H7 (cell line): ENCODE measurements at regions not wholly inside any gene's neighbourhood (a gene's known extent, or its start where the extent isn't known, plus 50 kb on each side); places are given as distances from the start of the nearest gene placed in this dataset.

Experiments
- DNase-seq: peaks from one replicate; pipeline ENCODE4 v3.0.0; 2012
- H3K27me3 ChIP-seq: 2 replicates; pipeline ENCODE4 v1.6.0; 2011; ENCODE audit warnings: mild to moderate bottlenecking, low read length; ENCODE audit not compliant: control insufficient read depth, insufficient read depth
- H3K36me3 ChIP-seq: replicated peaks from 2 replicates; pipeline ENCODE4 v1.5.1; 2011; ENCODE audit warnings: low read length; ENCODE audit not compliant: control insufficient read depth, insufficient read depth
- H3K4me3 ChIP-seq: 2 replicates; pipeline ENCODE4 v1.5.1; 2011; ENCODE audit warnings: low read depth, mild to moderate bottlenecking, control low read depth, low read length, moderate library complexity; ENCODE audit not compliant: insufficient read depth

DNA sequence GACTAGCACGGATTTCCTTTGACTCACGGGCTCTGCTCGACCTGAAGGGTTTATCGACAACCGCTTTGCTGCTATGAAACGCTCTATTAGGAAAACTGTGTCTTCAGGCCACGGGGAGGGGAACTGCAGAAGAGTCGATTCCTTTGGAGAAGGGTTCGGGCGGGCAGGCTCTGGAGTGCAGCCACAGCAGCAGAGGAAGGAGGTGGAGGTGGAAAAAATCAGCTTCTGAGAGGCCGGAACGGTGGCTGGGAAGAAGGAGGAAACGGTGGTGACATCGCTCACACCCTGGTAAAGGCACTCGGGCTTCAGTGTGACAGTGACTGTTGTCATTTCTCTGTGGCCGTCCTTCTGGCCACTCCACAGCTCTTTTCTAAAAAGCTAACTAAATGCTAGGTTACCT lies 64.6 kb upstream of the MGMT start:
- Histone ChIP-seq H3K4me3 (no peak overlapping the region), H3K36me3 (no peaks in the 10 kb centered on the region), H3K27me3 (no peaks in the 10 kb centered on the region)
- DNase-seq: no peak

GRCh38 chr10:129404091-129404490 lies 63.0 kb upstream of the MGMT start:
- H3K4me3 ChIP-seq: no peak overlapping the region
- DNase-seq: no peak
- H3K27me3 ChIP-seq: no peaks in the 10 kb centered on the region
- H3K36me3 ChIP-seq: no peaks in the 10 kb centered on the region

DNA sequence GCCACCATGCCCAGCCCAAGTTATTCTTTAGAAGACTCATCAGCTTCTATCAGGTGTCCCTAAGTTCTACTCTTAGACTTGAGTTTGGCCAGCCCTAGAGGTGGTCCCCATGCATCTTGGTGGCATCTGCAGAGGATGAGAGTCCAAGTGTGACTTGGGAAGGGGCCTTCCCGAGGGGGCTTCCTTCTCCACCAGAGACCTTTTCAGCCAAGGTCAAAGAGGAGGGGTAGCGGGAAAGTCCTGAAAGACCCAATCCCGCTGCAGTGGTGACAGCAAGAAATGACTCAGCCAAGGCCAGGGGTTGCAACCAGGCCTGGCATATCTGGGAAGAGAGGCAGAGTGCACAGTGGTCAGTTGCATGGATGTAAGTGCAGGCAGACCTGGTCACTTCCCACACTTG lies 61.7 kb upstream of the MGMT start:
- no peak for DNase-seq
- Histone ChIP-seq H3K4me3 (no peak overlapping the region), H3K27me3 (no peaks in the 10 kb centered on the region), H3K36me3 (no peaks in the 10 kb centered on the region)

- no peaks in the 10 kb centered on the region for H3K27me3 ChIP-seq
- no peak overlapping the region for H3K4me3 ChIP-seq
- no peaks in the 10 kb centered on the region for H3K36me3 ChIP-seq
- no peak for DNase-seq
These were observed 56.2 kb upstream of the MGMT start for GRCh38 chr10:129410688-129411392.

DNA sequence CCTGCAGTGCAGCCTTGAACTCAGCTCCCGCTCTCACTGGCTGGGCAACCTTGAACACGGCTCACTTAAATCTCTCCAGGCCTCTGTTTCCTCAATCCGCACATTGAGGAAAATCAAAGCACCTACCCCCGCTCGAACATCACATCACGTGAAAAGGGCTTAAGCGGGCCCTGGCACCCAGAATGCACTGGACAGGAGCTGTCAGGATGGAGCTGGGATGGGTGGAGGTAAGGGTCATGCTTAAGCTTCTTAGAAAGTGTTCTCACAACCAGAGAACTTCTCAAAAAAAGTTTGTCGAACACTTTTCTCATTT lies 55.7 kb upstream of the MGMT start:
- Histone ChIP-seq H3K36me3 (no peaks in the 10 kb centered on the region), H3K4me3 (no peak overlapping the region), H3K27me3 (no peaks in the 10 kb centered on the region)
- DNase-seq: no peak

DNA sequence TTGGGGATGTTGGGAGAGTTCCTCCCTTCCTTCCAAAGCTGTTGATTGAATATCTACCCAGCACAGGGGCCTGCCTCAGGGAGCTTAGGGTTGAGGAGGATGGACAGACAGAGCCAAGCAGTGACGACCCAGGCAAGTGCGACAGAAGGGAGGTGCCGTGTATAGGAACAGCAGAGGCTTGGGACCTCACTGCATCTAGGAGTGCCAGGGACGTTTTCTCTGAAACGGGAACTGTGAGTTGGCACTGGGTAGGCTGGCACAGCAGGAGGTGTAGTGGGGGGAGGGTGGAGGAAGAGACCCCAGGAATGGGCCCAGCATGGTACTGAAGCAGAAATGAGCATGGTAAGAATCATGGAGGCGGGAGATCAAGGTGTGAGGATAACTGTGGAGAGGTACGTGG lies 55.3 kb upstream of the MGMT start:
- Histone ChIP-seq H3K36me3 (no peaks in the 10 kb centered on the region), H3K4me3 (no peak overlapping the region), H3K27me3 (no peaks in the 10 kb centered on the region)
- DNase-seq: no peak

DNA sequence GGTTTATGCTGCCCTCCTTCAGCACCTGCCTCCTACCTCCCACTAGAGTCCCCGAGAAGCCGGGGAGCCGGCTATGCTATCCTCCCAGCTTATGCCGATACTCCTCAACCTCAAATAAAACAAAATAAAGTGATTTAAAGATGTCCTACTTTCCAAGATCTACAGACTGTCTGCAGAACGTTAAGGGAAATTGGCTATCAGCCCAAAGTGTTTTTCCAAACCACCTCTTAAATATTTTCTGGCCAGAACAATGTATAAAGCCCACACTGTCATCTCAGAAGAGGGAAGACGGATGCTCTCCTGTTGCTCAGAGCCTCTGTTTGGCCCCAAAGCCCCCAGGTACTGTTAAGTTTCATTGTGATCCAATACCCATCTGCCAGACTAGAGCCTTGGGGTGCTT lies 54.0 kb upstream of the MGMT start:
- Histone ChIP-seq H3K36me3 (no peaks in the 10 kb centered on the region), H3K4me3 (no peak overlapping the region)
- DNase-seq: no peak

DNA sequence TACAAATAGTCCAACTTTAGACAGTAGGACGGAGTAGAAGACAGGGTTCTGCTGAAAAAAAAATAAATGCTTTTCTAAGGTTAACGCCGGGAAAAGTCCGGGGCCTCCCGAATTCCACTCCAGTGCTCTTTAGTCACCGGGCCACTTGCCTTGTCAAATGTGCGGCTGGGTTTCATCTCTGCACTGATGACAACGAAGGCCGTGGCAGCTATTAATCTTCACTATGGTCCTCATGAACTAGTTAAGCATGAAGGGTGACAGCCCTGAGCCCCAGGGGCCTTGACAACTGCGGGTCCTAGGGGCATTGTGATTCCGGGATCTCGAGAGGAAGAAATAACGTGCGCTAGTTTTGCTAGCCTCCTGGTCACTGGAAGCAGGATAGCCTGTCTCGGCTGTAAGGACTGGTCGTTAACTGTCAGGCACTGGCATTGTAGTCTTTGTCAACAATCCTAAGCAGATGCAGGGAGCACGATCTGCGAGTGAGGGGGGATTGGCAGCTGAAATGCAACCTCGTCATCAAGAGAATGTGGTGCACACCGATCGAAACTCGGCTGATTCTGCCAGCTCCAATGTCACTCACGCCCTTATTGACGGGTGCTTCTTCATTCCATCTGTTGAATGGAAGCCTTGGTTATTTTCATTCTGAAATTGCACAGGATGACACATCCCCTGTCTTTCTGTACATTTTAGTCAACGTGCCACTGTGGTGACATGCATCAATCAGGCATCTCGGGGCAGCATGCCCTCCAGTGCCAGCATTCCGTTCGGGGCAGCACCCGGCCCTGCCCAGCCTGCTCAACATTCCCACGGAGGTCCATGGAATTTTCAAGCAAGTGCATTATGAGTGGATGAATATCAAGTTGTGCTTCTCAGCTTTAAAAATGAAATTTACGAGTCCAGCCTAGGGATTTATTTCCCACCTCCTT lies 51.6 kb upstream of the MGMT start:
- no peak for DNase-seq
- Histone ChIP-seq H3K27me3 (no peaks in the 10 kb centered on the region), H3K36me3 (no peaks in the 10 kb centered on the region), H3K4me3 (no peak overlapping the region)

More for the DNA sequence above, 54.0 kb upstream of the MGMT start:
- no peaks in the 10 kb centered on the region for H3K27me3 ChIP-seq

DNA sequence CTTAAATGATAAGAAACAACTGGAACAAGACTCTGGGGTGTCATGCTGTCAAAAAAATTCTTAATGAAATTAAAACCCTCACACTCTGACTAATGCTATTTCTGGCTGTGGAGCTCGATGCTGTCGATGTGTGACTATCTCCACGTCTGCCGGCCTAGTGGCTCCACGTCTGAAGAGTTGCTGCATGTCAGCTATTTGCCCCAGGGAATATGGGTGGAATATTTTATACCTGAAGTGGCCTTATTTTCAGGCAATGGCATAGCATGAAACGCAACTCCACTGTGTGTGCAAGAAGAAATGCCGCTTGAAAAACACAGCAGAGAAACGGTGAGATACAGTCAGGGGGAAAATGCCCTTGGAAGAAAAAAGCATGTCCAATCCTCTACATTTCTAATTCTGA lies 50.9 kb upstream of the MGMT start:
- H3K4me3 ChIP-seq: no peak overlapping the region
- H3K27me3 ChIP-seq: no peaks in the 10 kb centered on the region
- no peaks in the 10 kb centered on the region for H3K36me3 ChIP-seq
- DNase-seq: no peak

- DNase-seq: no peak
- no peaks in the 10 kb centered on the region for H3K27me3 ChIP-seq
These were observed 49.9 kb upstream of the MGMT start for GRCh38 chr10:129416956-129417765.

More at GRCh38 chr10:129416956-129417765, 49.9 kb upstream of the MGMT start:
- H3K4me3 ChIP-seq: no peak overlapping the region
- no peaks in the 10 kb centered on the region for H3K36me3 ChIP-seq
